WTC11 (cell line): ENCODE measurements at regions not wholly inside any gene's neighbourhood (a gene's known extent, or its start where the extent isn't known, plus 50 kb on each side); places are given as distances from the start of the nearest gene placed in this dataset.

Experiments
- ATAC-seq: fragments of 200-7000 bp; cut with Tn5 transposase; 2 replicates; pipeline ENCODE4 v1.10.0; 2021; ENCODE audit warnings: mild to moderate bottlenecking, moderate library complexity
- CTCF ChIA-PET: fragments of 300-600 bp; sonication (Branson Sonifier 250); formaldehyde crosslinking; loops from one replicate; lab custom pipeline; 2021; ENCODE audit warnings: antibody characterized with exemption; lab: Charles Lee
- POLR2A ChIA-PET: fragments of 350-600 bp; sonication (Branson Sonifier 250); formaldehyde crosslinking; loops from one replicate; lab custom pipeline; 2021; ENCODE audit warnings: antibody characterized with exemption; lab: Charles Lee
- DNase-seq: peaks from one replicate; pipeline ENCODE4 v3.0.0; 2021; ENCODE audit warnings: low spot score
- H3K27ac Mint-ChIP-seq: 2 replicates; pipeline ENCODE4 v1.8.0; 2021; ENCODE audit warnings: mixed read lengths
- H3K27me3 Mint-ChIP-seq: 2 replicates; pipeline ENCODE4 v1.8.0; 2021; ENCODE audit warnings: low read depth, mild to moderate bottlenecking, moderate library complexity, mixed read lengths
- H3K36me3 Mint-ChIP-seq: 2 replicates; pipeline ENCODE4 v1.8.0; 2021; ENCODE audit warnings: mixed read lengths
- H3K4me1 Mint-ChIP-seq: 2 replicates; pipeline ENCODE4 v1.8.0; 2022; ENCODE audit warnings: mixed read lengths
- H3K4me3 Mint-ChIP-seq: 2 replicates; pipeline ENCODE4 v1.8.0; 2021; ENCODE audit warnings: mild to moderate bottlenecking, moderate library complexity, mixed read lengths
- H3K9me3 Mint-ChIP-seq: 2 replicates; pipeline ENCODE4 v1.8.0; 2021; ENCODE audit warnings: mixed read lengths
- CBFB ChIP-seq: sonication (generic); formaldehyde crosslinking; IDR thresholded peaks from 2 replicates; pipeline ENCODE4 v1.8.1; 2022; ENCODE audit warnings: mild to moderate bottlenecking, low read depth, missing genetic modification reagents
- CREB1 ChIP-seq: sonication (generic); formaldehyde crosslinking; IDR thresholded peaks from 2 replicates; pipeline ENCODE4 v1.8.0; 2023; ENCODE audit warnings: mild to moderate bottlenecking, missing genetic modification reagents
- ELF4 ChIP-seq: sonication (generic); formaldehyde crosslinking; IDR thresholded peaks from 2 replicates; pipeline ENCODE4 v1.8.1; 2022; ENCODE audit warnings: low read depth, mild to moderate bottlenecking, moderate library complexity, missing genetic modification reagents
- ETV6 ChIP-seq: sonication (generic); formaldehyde crosslinking; IDR thresholded peaks from 2 replicates; pipeline ENCODE4 v1.8.1; 2022; ENCODE audit warnings: mild to moderate bottlenecking, missing genetic modification reagents
- FOXP1 ChIP-seq: sonication (generic); formaldehyde crosslinking; IDR thresholded peaks from 2 replicates; pipeline ENCODE4 v1.8.0; 2022; ENCODE audit warnings: missing genetic modification reagents, mild to moderate bottlenecking, moderate library complexity, borderline replicate concordance
- HMGA2 ChIP-seq: fragments of 250-450 bp; sonication (Bioruptor Pico); IDR thresholded peaks from 2 replicates; pipeline ENCODE4 v1.4.0; 2021; ENCODE audit warnings: mild to moderate bottlenecking, moderate library complexity
- IRF2 ChIP-seq: sonication (generic); formaldehyde crosslinking; IDR thresholded peaks from 2 replicates; pipeline ENCODE4 v1.8.0; 2022; ENCODE audit warnings: low read depth, missing genetic modification reagents, borderline replicate concordance
- JAZF1 ChIP-seq: fragments of 250-450 bp; sonication (Bioruptor Pico); IDR thresholded peaks from 2 replicates; pipeline ENCODE4 v1.9.0; 2021; ENCODE audit warnings: moderate library complexity, mild to moderate bottlenecking, inconsistent platforms
- MXD4 ChIP-seq: fragments of 250-450 bp; sonication (Bioruptor Pico); IDR thresholded peaks from 2 replicates; pipeline ENCODE4 v1.8.0; 2021; ENCODE audit warnings: mild to moderate bottlenecking, moderate library complexity, borderline replicate concordance
- NFATC4 ChIP-seq: fragments of 250-450 bp; sonication (Bioruptor Pico); IDR thresholded peaks from 2 replicates; pipeline ENCODE4 v1.9.0; 2021; ENCODE audit warnings: mild to moderate bottlenecking
- NFE2L1 ChIP-seq: sonication (generic); formaldehyde crosslinking; IDR thresholded peaks from 2 replicates; pipeline ENCODE4 v1.8.1; 2023; ENCODE audit warnings: missing genetic modification reagents
- RELA ChIP-seq: sonication (generic); formaldehyde crosslinking; IDR thresholded peaks from 2 replicates; pipeline ENCODE4 v1.8.1; 2022; ENCODE audit warnings: missing genetic modification reagents, mild to moderate bottlenecking, borderline replicate concordance
- SP1 ChIP-seq: sonication (generic); formaldehyde crosslinking; conservative IDR thresholded peaks from 2 replicates; pipeline ENCODE4 v1.8.1; 2022; ENCODE audit warnings: missing genetic modification reagents
- ZNF121 ChIP-seq: sonication (generic); formaldehyde crosslinking; IDR thresholded peaks from 2 replicates; pipeline ENCODE4 v1.8.0; 2023; ENCODE audit warnings: missing genetic modification reagents
- ZNF138 ChIP-seq: sonication (generic); formaldehyde crosslinking; conservative IDR thresholded peaks from 2 replicates; pipeline ENCODE4 v1.8.1; 2022; ENCODE audit warnings: mild to moderate bottlenecking, moderate library complexity, missing genetic modification reagents
- TF ChIP-seq, protein P1 (sequence below): sonication (generic); formaldehyde crosslinking; IDR thresholded peaks from 2 replicates; pipeline ENCODE4 v1.8.1; 2022; ENCODE audit warnings: mild to moderate bottlenecking, moderate library complexity, missing genetic modification reagents
- TF ChIP-seq, protein P2 (sequence below): sonication (generic); formaldehyde crosslinking; conservative IDR thresholded peaks from 2 replicates; pipeline ENCODE4 v1.8.1; 2023; ENCODE audit warnings: mild to moderate bottlenecking, low read depth, missing genetic modification reagents, moderate library complexity
- TF ChIP-seq, protein P3 (sequence below): sonication (generic); formaldehyde crosslinking; IDR thresholded peaks from 2 replicates; pipeline ENCODE4 v1.8.1; 2022; ENCODE audit warnings: low read depth, mild to moderate bottlenecking, moderate library complexity, missing genetic modification reagents, borderline replicate concordance
- TF ChIP-seq, protein P4 (sequence below): sonication (generic); formaldehyde crosslinking; IDR thresholded peaks from 2 replicates; pipeline ENCODE4 v1.8.0; 2023; ENCODE audit warnings: missing genetic modification reagents, mild to moderate bottlenecking, borderline replicate concordance
- TF ChIP-seq, protein P5 (sequence below): sonication (generic); formaldehyde crosslinking; IDR thresholded peaks from 2 replicates; pipeline ENCODE4 v1.8.0; 2022; ENCODE audit warnings: mild to moderate bottlenecking, missing genetic modification reagents
- TF ChIP-seq, protein P6 (sequence below): sonication (generic); formaldehyde crosslinking; IDR thresholded peaks from 2 replicates; pipeline ENCODE4 v1.8.1; 2023; ENCODE audit warnings: mild to moderate bottlenecking, missing genetic modification reagents
- TF ChIP-seq, protein P7 (sequence below): fragments of 250-450 bp; sonication (Bioruptor Pico); IDR thresholded peaks from 2 replicates; pipeline ENCODE4 v1.8.0; 2021; ENCODE audit warnings: mild to moderate bottlenecking
- TF ChIP-seq, protein P8 (sequence below): sonication (generic); formaldehyde crosslinking; IDR thresholded peaks from 2 replicates; pipeline ENCODE4 v1.8.1; 2023; ENCODE audit warnings: mild to moderate bottlenecking, moderate library complexity, missing genetic modification reagents

DNA sequence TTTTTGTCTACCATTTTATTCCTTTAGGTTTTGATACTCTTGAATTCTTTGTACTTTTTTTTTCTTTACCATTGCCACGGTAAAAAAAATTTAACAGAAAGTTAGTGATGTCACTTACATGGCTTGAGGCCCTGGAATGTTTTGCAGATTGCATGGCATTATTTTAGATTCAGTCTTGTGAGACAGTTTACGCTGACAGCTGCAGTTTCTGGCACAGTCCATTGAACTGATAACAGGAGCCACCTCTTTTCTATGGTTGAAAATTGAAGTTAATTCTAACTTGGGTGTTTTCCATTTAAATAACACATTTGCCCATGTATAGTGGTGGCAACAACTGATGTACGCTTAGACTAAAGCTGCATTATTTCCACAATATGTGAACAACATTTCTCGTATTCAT is 1028.5 kb downstream of the CDH18 start:
- ChIA-PET POLR2A (no interaction called here), CTCF (no interaction called here)
- ATAC-seq, result no peak
- Mint-ChIP-seq H3K9me3 (no peaks in the 10 kb centered on the region), H3K4me3 (no peak overlapping the region), H3K36me3 (no peaks in the 10 kb centered on the region), H3K4me1 (no peaks in the 10 kb centered on the region), H3K27ac (no peak overlapping the region), H3K27me3 (no peaks in the 10 kb centered on the region)
- no peak for DNase-seq
- TF ChIP-seq NFATC4 (CRISPR knock-in tag) (no peak), ETV6 (no peak), FOXP1 (CRISPR knock-in tag) (no peak), RELA (CRISPR knock-in tag) (no peak), SP1 (no peak), CREB1 (CRISPR knock-in tag) (no peak), CBFB (no peak)
- TF ChIP-seq, protein P1, sequence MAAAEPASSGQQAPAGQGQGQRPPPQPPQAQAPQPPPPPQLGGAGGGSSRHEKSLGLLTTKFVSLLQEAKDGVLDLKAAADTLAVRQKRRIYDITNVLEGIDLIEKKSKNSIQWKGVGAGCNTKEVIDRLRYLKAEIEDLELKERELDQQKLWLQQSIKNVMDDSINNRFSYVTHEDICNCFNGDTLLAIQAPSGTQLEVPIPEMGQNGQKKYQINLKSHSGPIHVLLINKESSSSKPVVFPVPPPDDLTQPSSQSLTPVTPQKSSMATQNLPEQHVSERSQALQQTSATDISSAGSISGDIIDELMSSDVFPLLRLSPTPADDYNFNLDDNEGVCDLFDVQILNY (CRISPR knock-in tag), result no peak
- TF ChIP-seq, protein P2, sequence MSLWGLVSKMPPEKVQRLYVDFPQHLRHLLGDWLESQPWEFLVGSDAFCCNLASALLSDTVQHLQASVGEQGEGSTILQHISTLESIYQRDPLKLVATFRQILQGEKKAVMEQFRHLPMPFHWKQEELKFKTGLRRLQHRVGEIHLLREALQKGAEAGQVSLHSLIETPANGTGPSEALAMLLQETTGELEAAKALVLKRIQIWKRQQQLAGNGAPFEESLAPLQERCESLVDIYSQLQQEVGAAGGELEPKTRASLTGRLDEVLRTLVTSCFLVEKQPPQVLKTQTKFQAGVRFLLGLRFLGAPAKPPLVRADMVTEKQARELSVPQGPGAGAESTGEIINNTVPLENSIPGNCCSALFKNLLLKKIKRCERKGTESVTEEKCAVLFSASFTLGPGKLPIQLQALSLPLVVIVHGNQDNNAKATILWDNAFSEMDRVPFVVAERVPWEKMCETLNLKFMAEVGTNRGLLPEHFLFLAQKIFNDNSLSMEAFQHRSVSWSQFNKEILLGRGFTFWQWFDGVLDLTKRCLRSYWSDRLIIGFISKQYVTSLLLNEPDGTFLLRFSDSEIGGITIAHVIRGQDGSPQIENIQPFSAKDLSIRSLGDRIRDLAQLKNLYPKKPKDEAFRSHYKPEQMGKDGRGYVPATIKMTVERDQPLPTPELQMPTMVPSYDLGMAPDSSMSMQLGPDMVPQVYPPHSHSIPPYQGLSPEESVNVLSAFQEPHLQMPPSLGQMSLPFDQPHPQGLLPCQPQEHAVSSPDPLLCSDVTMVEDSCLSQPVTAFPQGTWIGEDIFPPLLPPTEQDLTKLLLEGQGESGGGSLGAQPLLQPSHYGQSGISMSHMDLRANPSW (CRISPR knock-in tag), result no peak
- TF ChIP-seq, protein P3, sequence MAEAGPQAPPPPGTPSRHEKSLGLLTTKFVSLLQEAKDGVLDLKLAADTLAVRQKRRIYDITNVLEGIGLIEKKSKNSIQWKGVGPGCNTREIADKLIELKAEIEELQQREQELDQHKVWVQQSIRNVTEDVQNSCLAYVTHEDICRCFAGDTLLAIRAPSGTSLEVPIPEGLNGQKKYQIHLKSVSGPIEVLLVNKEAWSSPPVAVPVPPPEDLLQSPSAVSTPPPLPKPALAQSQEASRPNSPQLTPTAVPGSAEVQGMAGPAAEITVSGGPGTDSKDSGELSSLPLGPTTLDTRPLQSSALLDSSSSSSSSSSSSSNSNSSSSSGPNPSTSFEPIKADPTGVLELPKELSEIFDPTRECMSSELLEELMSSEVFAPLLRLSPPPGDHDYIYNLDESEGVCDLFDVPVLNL, result no peak
- TF ChIP-seq, protein P4, sequence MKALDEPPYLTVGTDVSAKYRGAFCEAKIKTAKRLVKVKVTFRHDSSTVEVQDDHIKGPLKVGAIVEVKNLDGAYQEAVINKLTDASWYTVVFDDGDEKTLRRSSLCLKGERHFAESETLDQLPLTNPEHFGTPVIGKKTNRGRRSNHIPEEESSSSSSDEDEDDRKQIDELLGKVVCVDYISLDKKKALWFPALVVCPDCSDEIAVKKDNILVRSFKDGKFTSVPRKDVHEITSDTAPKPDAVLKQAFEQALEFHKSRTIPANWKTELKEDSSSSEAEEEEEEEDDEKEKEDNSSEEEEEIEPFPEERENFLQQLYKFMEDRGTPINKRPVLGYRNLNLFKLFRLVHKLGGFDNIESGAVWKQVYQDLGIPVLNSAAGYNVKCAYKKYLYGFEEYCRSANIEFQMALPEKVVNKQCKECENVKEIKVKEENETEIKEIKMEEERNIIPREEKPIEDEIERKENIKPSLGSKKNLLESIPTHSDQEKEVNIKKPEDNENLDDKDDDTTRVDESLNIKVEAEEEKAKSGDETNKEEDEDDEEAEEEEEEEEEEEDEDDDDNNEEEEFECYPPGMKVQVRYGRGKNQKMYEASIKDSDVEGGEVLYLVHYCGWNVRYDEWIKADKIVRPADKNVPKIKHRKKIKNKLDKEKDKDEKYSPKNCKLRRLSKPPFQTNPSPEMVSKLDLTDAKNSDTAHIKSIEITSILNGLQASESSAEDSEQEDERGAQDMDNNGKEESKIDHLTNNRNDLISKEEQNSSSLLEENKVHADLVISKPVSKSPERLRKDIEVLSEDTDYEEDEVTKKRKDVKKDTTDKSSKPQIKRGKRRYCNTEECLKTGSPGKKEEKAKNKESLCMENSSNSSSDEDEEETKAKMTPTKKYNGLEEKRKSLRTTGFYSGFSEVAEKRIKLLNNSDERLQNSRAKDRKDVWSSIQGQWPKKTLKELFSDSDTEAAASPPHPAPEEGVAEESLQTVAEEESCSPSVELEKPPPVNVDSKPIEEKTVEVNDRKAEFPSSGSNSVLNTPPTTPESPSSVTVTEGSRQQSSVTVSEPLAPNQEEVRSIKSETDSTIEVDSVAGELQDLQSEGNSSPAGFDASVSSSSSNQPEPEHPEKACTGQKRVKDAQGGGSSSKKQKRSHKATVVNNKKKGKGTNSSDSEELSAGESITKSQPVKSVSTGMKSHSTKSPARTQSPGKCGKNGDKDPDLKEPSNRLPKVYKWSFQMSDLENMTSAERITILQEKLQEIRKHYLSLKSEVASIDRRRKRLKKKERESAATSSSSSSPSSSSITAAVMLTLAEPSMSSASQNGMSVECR (CRISPR knock-in tag), result no peak
- TF ChIP-seq, protein P5, sequence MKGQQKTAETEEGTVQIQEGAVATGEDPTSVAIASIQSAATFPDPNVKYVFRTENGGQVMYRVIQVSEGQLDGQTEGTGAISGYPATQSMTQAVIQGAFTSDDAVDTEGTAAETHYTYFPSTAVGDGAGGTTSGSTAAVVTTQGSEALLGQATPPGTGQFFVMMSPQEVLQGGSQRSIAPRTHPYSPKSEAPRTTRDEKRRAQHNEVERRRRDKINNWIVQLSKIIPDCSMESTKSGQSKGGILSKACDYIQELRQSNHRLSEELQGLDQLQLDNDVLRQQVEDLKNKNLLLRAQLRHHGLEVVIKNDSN (CRISPR knock-in tag), result no peak
- TF ChIP-seq, protein P6, sequence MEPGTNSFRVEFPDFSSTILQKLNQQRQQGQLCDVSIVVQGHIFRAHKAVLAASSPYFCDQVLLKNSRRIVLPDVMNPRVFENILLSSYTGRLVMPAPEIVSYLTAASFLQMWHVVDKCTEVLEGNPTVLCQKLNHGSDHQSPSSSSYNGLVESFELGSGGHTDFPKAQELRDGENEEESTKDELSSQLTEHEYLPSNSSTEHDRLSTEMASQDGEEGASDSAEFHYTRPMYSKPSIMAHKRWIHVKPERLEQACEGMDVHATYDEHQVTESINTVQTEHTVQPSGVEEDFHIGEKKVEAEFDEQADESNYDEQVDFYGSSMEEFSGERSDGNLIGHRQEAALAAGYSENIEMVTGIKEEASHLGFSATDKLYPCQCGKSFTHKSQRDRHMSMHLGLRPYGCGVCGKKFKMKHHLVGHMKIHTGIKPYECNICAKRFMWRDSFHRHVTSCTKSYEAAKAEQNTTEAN, result no peak

DNA sequence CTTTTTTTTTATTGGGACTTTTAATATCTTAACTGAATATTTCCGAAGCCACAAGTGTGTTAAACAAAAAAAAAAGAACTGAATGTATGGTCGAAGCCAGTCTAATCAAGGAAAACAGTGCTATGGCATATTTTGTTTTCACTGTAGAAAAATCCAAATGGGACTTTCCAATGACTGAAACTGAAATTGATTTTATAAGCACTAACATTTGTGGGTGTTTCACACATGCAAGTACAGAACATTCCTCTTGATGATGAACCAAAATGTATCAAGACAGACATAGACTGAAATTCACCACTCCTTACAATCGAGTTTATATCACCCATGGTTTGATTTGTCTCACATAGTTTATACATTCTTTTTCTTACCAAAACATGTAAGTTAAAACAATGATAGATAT is 1026.8 kb downstream of the CDH18 start:
- Mint-ChIP-seq H3K4me3 (no peak overlapping the region), H3K4me1 (no peaks in the 10 kb centered on the region), H3K36me3 (no peaks in the 10 kb centered on the region), H3K9me3 (no peaks in the 10 kb centered on the region), H3K27me3 (no peaks in the 10 kb centered on the region), H3K27ac (no peak overlapping the region)
- DNase-seq (no peak), ATAC-seq (no peak)
- POLR2A ChIA-PET, result no interaction called here
- CTCF ChIA-PET, result no interaction called here
- TF ChIP-seq IRF2 (CRISPR knock-in tag) (no peak), ZNF138 (CRISPR knock-in tag) (no peak), NFE2L1 (CRISPR knock-in tag) (no peak), ZNF121 (CRISPR knock-in tag) (no peak), HMGA2 (no peak), MXD4 (CRISPR knock-in tag) (no peak), ELF4 (CRISPR knock-in tag) (no peak), JAZF1 (CRISPR knock-in tag) (no peak)
- TF ChIP-seq, protein P7, sequence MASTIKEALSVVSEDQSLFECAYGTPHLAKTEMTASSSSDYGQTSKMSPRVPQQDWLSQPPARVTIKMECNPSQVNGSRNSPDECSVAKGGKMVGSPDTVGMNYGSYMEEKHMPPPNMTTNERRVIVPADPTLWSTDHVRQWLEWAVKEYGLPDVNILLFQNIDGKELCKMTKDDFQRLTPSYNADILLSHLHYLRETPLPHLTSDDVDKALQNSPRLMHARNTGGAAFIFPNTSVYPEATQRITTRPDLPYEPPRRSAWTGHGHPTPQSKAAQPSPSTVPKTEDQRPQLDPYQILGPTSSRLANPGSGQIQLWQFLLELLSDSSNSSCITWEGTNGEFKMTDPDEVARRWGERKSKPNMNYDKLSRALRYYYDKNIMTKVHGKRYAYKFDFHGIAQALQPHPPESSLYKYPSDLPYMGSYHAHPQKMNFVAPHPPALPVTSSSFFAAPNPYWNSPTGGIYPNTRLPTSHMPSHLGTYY (CRISPR knock-in tag), result no peak
- TF ChIP-seq, protein P8, sequence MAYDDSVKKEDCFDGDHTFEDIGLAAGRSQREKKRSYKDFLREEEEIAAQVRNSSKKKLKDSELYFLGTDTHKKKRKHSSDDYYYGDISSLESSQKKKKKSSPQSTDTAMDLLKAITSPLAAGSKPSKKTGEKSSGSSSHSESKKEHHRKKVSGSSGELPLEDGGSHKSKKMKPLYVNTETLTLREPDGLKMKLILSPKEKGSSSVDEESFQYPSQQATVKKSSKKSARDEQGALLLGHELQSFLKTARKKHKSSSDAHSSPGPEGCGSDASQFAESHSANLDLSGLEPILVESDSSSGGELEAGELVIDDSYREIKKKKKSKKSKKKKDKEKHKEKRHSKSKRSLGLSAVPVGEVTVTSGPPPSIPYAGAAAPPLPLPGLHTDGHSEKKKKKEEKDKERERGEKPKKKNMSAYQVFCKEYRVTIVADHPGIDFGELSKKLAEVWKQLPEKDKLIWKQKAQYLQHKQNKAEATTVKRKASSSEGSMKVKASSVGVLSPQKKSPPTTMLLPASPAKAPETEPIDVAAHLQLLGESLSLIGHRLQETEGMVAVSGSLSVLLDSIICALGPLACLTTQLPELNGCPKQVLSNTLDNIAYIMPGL (CRISPR knock-in tag), result no peak
